Stimulated activated CD4-positive, alpha-beta T cell treated with anti-CD3 and anti-CD28 coated beads, Interleukin-4, amount 100 ng/mL, for 24 hours (primary cell): ENCODE measurements at regions not wholly inside any gene's neighbourhood (a gene's known extent, or its start where the extent isn't known, plus 50 kb on each side); places are given as distances from the start of the nearest gene placed in this dataset.

ENCODE experiments used
- DNase-seq: peaks from one replicate; pipeline ENCODE4 v3.0.0-alpha.2; 2020

GRCh38 chr3:29203851-29204250, 77.0 kb upstream of the RBMS3 start:
- no peak for DNase-seq

GRCh38 chr3:29207427-29207826, 73.4 kb upstream of the RBMS3 start:
- no peak for DNase-seq

GRCh38 chr3:29212789-29213433, 68.0 kb upstream of the RBMS3 start:
- DNase-seq = no peak

- DNase-seq = no peak
Measured at GRCh38 chr3:29214009-29214658, 66.7 kb upstream of the RBMS3 start.

GRCh38 chr3:29215948-29216347, 64.9 kb upstream of the RBMS3 start:
- DNase-seq = no peak

- no peak for DNase-seq
Measured at GRCh38 chr3:29226706-29227105, 54.2 kb upstream of the RBMS3 start.

GRCh38 chr3:29227307-29227706, 53.6 kb upstream of the RBMS3 start:
- no peak for DNase-seq
